ENCODE measurements at regions not wholly inside any gene's neighbourhood (a gene's known extent, or its start where the extent isn't known, plus 50 kb on each side); places are given as distances from the start of the nearest gene placed in this dataset.

- TF ChIP-seq TAF1 (IDR thresholded peaks at IDR 0.05; ENCODE audit: low read depth) (no peak), YY1 (IDR thresholded peaks at IDR 0.05; ENCODE audit: low read depth) (no peak), EP300 (IDR thresholded peaks at IDR 0.05; ENCODE audit: borderline replicate concordance) (no peak), CREB1 (IDR thresholded peaks at IDR 0.05; ENCODE audit: low read depth) (no peak), REST (IDR thresholded peaks at IDR 0.05; ENCODE audit: low read depth) (no peak), ZBTB7A (IDR thresholded peaks at IDR 0.05; ENCODE audit: low read depth) (no peak), USF1 (IDR thresholded peaks at IDR 0.05) (no peak), EGR1 (IDR thresholded peaks at IDR 0.05) (no peak), CEBPB (IDR thresholded peaks at IDR 0.05) (no peak), TEAD4 (IDR thresholded peaks at IDR 0.05) (no peak), NFIC (IDR thresholded peaks at IDR 0.05) (no peak), TCF12 (IDR thresholded peaks at IDR 0.05; ENCODE audit: low read depth) (no peak), FOXM1 (IDR thresholded peaks at IDR 0.05; ENCODE audit: borderline replicate concordance, low read depth) (no peak), RAD21 (IDR thresholded peaks at IDR 0.05; ENCODE audit: low read depth) (no peak)
- TF ChIP-seq, protein P1, sequence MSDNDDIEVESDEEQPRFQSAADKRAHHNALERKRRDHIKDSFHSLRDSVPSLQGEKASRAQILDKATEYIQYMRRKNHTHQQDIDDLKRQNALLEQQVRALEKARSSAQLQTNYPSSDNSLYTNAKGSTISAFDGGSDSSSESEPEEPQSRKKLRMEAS (IDR thresholded peaks at IDR 0.05), result no peak
Measured at GRCh38 chr13:104447348-104447747, 1381.1 kb upstream of the SLC10A2 start.

DNA sequence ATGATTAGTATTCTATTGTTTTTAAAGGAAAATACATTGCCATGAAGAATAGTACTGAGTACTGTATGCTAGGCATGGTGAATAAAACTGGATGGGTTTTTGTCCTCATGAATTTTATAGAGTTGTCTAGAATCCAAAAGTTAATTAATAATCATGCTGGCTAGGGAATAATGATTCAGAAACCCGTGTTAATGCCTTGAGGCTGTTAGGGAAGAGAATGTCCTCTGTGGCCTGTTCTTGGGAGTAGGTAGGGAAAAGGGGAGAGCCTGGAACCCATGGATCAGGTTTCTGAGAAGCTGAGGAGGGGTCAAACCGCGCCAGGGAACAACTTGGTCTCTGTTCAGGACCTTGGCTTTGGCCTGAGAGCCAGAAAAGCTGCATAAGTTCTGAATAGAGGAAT, 1376.3 kb upstream of the SLC10A2 start:
- TF ChIP-seq ZBTB7A (IDR thresholded peaks at IDR 0.05; ENCODE audit: low read depth), result no peak
- no peak for TF ChIP-seq TEAD4 (IDR thresholded peaks at IDR 0.05)
- no peak for TF ChIP-seq RAD21 (IDR thresholded peaks at IDR 0.05; ENCODE audit: low read depth)
- no peak for TF ChIP-seq USF1 (IDR thresholded peaks at IDR 0.05)
- TF ChIP-seq, protein P1 (IDR thresholded peaks at IDR 0.05), result no peak
- no peak for TF ChIP-seq CEBPB (IDR thresholded peaks at IDR 0.05)
- no peak for TF ChIP-seq TAF1 (IDR thresholded peaks at IDR 0.05; ENCODE audit: low read depth)
- no peak for TF ChIP-seq CREB1 (IDR thresholded peaks at IDR 0.05; ENCODE audit: low read depth)
- no peak for TF ChIP-seq REST (IDR thresholded peaks at IDR 0.05; ENCODE audit: low read depth)
- TF ChIP-seq NFIC (IDR thresholded peaks at IDR 0.05), result no peak
- no peak for TF ChIP-seq TCF12 (IDR thresholded peaks at IDR 0.05; ENCODE audit: low read depth)
- no peak for TF ChIP-seq EP300 (IDR thresholded peaks at IDR 0.05; ENCODE audit: borderline replicate concordance)
- no peak for TF ChIP-seq YY1 (IDR thresholded peaks at IDR 0.05; ENCODE audit: low read depth)
- no peak for TF ChIP-seq FOXM1 (IDR thresholded peaks at IDR 0.05; ENCODE audit: borderline replicate concordance, low read depth)
- no peak for TF ChIP-seq EGR1 (IDR thresholded peaks at IDR 0.05)

GRCh38 chr13:104436555-104436954, 1370.3 kb upstream of the SLC10A2 start:
- TF ChIP-seq YY1 (IDR thresholded peaks at IDR 0.05; ENCODE audit: low read depth) (no peak), EP300 (IDR thresholded peaks at IDR 0.05; ENCODE audit: borderline replicate concordance) (no peak), ZBTB7A (IDR thresholded peaks at IDR 0.05; ENCODE audit: low read depth) (no peak), RAD21 (IDR thresholded peaks at IDR 0.05; ENCODE audit: low read depth) (no peak), TCF12 (IDR thresholded peaks at IDR 0.05; ENCODE audit: low read depth) (no peak), USF1 (IDR thresholded peaks at IDR 0.05) (no peak), REST (IDR thresholded peaks at IDR 0.05; ENCODE audit: low read depth) (no peak), FOXM1 (IDR thresholded peaks at IDR 0.05; ENCODE audit: borderline replicate concordance, low read depth) (no peak), EGR1 (IDR thresholded peaks at IDR 0.05) (no peak)
- TF ChIP-seq, protein P1 (IDR thresholded peaks at IDR 0.05), result no peak

- TF ChIP-seq RAD21 (IDR thresholded peaks at IDR 0.05; ENCODE audit: low read depth) (no peak), TEAD4 (IDR thresholded peaks at IDR 0.05) (no peak), TAF1 (IDR thresholded peaks at IDR 0.05; ENCODE audit: low read depth) (no peak), REST (IDR thresholded peaks at IDR 0.05; ENCODE audit: low read depth) (no peak), EGR1 (IDR thresholded peaks at IDR 0.05) (no peak), CREB1 (IDR thresholded peaks at IDR 0.05; ENCODE audit: low read depth) (no peak), USF1 (IDR thresholded peaks at IDR 0.05) (no peak), ZBTB7A (IDR thresholded peaks at IDR 0.05; ENCODE audit: low read depth) (no peak), CEBPB (IDR thresholded peaks at IDR 0.05) (no peak), FOXM1 (IDR thresholded peaks at IDR 0.05; ENCODE audit: borderline replicate concordance, low read depth) (no peak), EP300 (IDR thresholded peaks at IDR 0.05; ENCODE audit: borderline replicate concordance) (no peak), TCF12 (IDR thresholded peaks at IDR 0.05; ENCODE audit: low read depth) (no peak), NFIC (IDR thresholded peaks at IDR 0.05) (no peak), YY1 (IDR thresholded peaks at IDR 0.05; ENCODE audit: low read depth) (no peak)
- TF ChIP-seq, protein P1 (IDR thresholded peaks at IDR 0.05), result no peak
Measured at GRCh38 chr13:104431895-104432294, 1365.7 kb upstream of the SLC10A2 start.
